ENCODE measurements at regions not wholly inside any gene's neighbourhood (a gene's known extent, or its start where the extent isn't known, plus 50 kb on each side); places are given as distances from the start of the nearest gene placed in this dataset.

DNA sequence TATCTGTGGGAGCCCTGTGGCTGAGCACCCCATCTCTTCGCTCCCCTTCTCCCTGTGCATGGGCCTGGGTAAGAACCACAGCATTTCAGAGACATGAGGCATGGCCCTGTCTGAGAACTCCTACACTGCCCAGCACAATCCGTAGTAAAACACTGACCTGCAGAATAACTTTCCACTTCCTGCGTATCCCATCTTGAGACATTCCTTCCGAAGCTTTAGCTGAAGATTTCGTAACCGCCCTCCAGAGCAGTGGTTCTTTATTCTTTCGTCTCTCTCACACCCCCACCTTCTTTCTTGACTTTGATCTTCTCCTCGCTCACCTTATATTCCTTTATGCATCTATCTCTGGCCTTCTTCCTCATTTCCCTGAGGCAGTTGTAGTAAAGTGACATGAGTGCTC lies 381.1 kb downstream of the HRH4 start:
- no peak for TF ChIP-seq POLR2A (IDR thresholded peaks at IDR 0.05; ENCODE audit: low read depth, low read length)
- no peak for TF ChIP-seq TAF1 (IDR thresholded peaks at IDR 0.05; ENCODE audit: low read depth, low read length)
- TF ChIP-seq POLR2AphosphoS5 (IDR thresholded peaks at IDR 0.05; ENCODE audit: low read depth, low read length) = no peak
